GM12878 (cell line): ENCODE measurements at regions not wholly inside any gene's neighbourhood (a gene's known extent, or its start where the extent isn't known, plus 50 kb on each side); places are given as distances from the start of the nearest gene placed in this dataset.

Source experiments
- ASH2L ChIP-seq: fragments of 300-600, 200-600 bp; sonication (generic); IDR thresholded peaks from 2 replicates; pipeline ENCODE4 v1.6.1; 2017; ENCODE audit warnings: low read depth, mild to moderate bottlenecking, borderline replicate concordance
- BMI1 ChIP-seq: fragments of 450-650 bp; IDR thresholded peaks from 2 replicates; pipeline ENCODE4 v1.6.1; 2016; ENCODE audit warnings: mild to moderate bottlenecking, moderate library complexity, borderline replicate concordance
- E2F8 ChIP-seq: fragments of 450-650 bp; IDR thresholded peaks from 2 replicates; pipeline ENCODE4 v1.6.1; 2018; ENCODE audit warnings: mild to moderate bottlenecking, low read depth, moderate library complexity; ENCODE audit not compliant: partially characterized antibody
- PRDM15 ChIP-seq: fragments of 450-650 bp; formaldehyde crosslinking; IDR thresholded peaks from 2 replicates; pipeline ENCODE4 v1.4.0; 2020; ENCODE audit warnings: mild to moderate bottlenecking, moderate library complexity
- RELB ChIP-seq: fragments of 450-650 bp; IDR thresholded peaks from 2 replicates; pipeline ENCODE4 v1.6.1; 2017; ENCODE audit warnings: low read depth, mild to moderate bottlenecking, moderate library complexity
- RUNX3 ChIP-seq: IDR thresholded peaks from 2 replicates; pipeline ENCODE4 v1.6.1; 2012; ENCODE audit warnings: low read length, inconsistent platforms
- STAT3 ChIP-seq: IDR thresholded peaks from 2 replicates; pipeline ENCODE4 v1.6.1; 2011; ENCODE audit warnings: low read depth, low read length, improper control_type of control experiment
- TBL1XR1 ChIP-seq: IDR thresholded peaks from 2 replicates; pipeline ENCODE4 v1.6.1; 2012; ENCODE audit warnings: low read depth, low read length, improper control_type of control experiment
- ZSCAN29 ChIP-seq: fragments of 450-650 bp; IDR thresholded peaks from 2 replicates; pipeline ENCODE4 v1.6.1; 2017; ENCODE audit warnings: mild to moderate bottlenecking, moderate library complexity

GRCh38 chr3:124137216-124137615 lies 145.3 kb upstream of the ROPN1 start (continued):
- no peak for TF ChIP-seq RELB
- no peak for TF ChIP-seq STAT3
- no peak for TF ChIP-seq TBL1XR1
- TF ChIP-seq ASH2L, result no peak
- no peak for TF ChIP-seq RUNX3
- TF ChIP-seq BMI1, result no peak
- no peak for TF ChIP-seq ZSCAN29
- TF ChIP-seq E2F8, result no peak
- no peak for TF ChIP-seq PRDM15 (CRISPR knock-in tag)
